K562 (cell line): ENCODE measurements at regions not wholly inside any gene's neighbourhood (a gene's known extent, or its start where the extent isn't known, plus 50 kb on each side); places are given as distances from the start of the nearest gene placed in this dataset.

Experiments used
- ATAC-seq: fragments of 200-7000 bp; cut with Tn5 transposase; 3 replicates; pipeline ENCODE4 v1.9.1; 2020; ENCODE audit warnings: moderate library complexity
- BruUV-seq: library from RNA; stranded (reverse); fragments of 400-500 nt; replicated peaks from 2 replicates; lab custom pipeline; 2021; lab: Mats Ljungman, UMichigan
- CTCF ChIA-PET: fragments of 300-600 bp; formaldehyde crosslinking; extraction: SDS; loops from one replicate; lab custom pipeline; 2021; ENCODE audit warnings: low intra/inter-chr PET ratio; lab: Yijun Ruan, JAX
- POLR2A ChIA-PET: fragments of 300-600, 350-650 bp; sonication (Branson Sonifier 250); formaldehyde crosslinking; extraction: SDS; loops from one replicate; lab custom pipeline; 2021; ENCODE audit warnings: antibody characterized with exemption, inconsistent platforms; lab: Yijun Ruan, JAX
- DNase-seq, 4 experiments: peaks; one replicate each; pipeline versions ENCODE4 v3.0.0 to v3.0.0-alpha.2; 2011 to 2018; ENCODE audit warnings: low spot score in 3 of 4, mixed read lengths in 3 of 4; ENCODE audit errors: extremely low read depth in 1 of 4
- FAIRE-seq: peaks from 2 replicates; lab custom pipeline; 2011; peaks lifted over from hg19 to GRCh38; lab: Jason Lieb, UNC
- H2AFZ ChIP-seq: 2 replicates; pipeline ENCODE4 v1.6.0; 2011; ENCODE audit warnings: low read depth, low read length, control low read depth, inconsistent platforms
- H3K27ac ChIP-seq: fragments of 200-600 bp; 3 replicates; pipeline ENCODE4 v1.8.0; 2011; ENCODE audit warnings: low read depth, mild to moderate bottlenecking, control low read depth, inconsistent platforms, low read length, moderate library complexity, mixed read lengths; ENCODE audit errors: extremely low read depth
- H3K27me3 ChIP-seq, 2 experiments: fragments of 300-600 bp in 1 of 2; 2 replicates in 1 of 2; 3 replicates in 1 of 2; pipeline versions ENCODE4 v1.6.0 to v1.8.0; 2011; ENCODE audit warnings: inconsistent platforms in 2 of 2, low read length in 2 of 2, mild to moderate bottlenecking in 1 of 2, mixed read lengths in 1 of 2, moderate library complexity in 1 of 2; ENCODE audit not compliant: control insufficient read depth in 2 of 2, insufficient read depth in 2 of 2
- H3K36me3 ChIP-seq: fragments of 300-600 bp; 3 replicates; pipeline ENCODE4 v1.8.0; 2011; ENCODE audit warnings: mild to moderate bottlenecking, low read length, inconsistent platforms; ENCODE audit not compliant: control insufficient read depth, insufficient read depth
- H3K4me1 ChIP-seq, 2 experiments: fragments of 200-600 bp in 1 of 2; replicated peaks in 1 of 2; 2 replicates in 1 of 2; 3 replicates in 1 of 2; pipeline versions ENCODE4 v1.5.1 to v1.8.0; 2011; ENCODE audit warnings: inconsistent platforms in 2 of 2, low read length in 2 of 2, mild to moderate bottlenecking in 1 of 2, mixed read lengths in 1 of 2, moderate library complexity in 1 of 2; ENCODE audit not compliant: control insufficient read depth in 2 of 2, insufficient read depth in 2 of 2
- H3K4me2 ChIP-seq: 2 replicates; pipeline ENCODE4 v1.6.1; 2011; ENCODE audit warnings: low read length, control low read depth, inconsistent platforms, mixed read lengths; ENCODE audit not compliant: insufficient read depth
- H3K4me3 ChIP-seq: fragments of 200-600 bp; sonication (generic), shearing (Covaris generic); 2 replicates; pipeline ENCODE4 v1.5.1; 2016; ENCODE audit warnings: control low read depth, inconsistent platforms
- H3K79me2 ChIP-seq: fragments of 200-600 bp; 3 replicates; pipeline ENCODE4 v1.8.0; 2011; ENCODE audit warnings: low read length, inconsistent platforms; ENCODE audit not compliant: control insufficient read depth, insufficient read depth
- H3K9ac ChIP-seq, 2 experiments: 2 replicates each; pipeline versions ENCODE4 v1.6.0 to v1.6.1; 2011; ENCODE audit warnings: low read depth in 2 of 2, low read length in 2 of 2, control low read depth in 1 of 2, inconsistent platforms in 1 of 2, mild to moderate bottlenecking in 1 of 2, mixed read lengths in 1 of 2; ENCODE audit not compliant: insufficient read depth in 1 of 2
- H3K9me1 ChIP-seq: one replicate; pipeline ENCODE4 v1.6.0; 2011; ENCODE audit warnings: inconsistent platforms, mild to moderate bottlenecking, low read length, moderate library complexity; ENCODE audit not compliant: control insufficient read depth, insufficient read depth
- H3K9me3 ChIP-seq: replicated peaks from 2 replicates; pipeline ENCODE4 v1.5.1; 2011; ENCODE audit warnings: low read depth, low read length, inconsistent platforms; ENCODE audit not compliant: control insufficient read depth, insufficient read depth
- H4K20me1 ChIP-seq: replicated peaks from 2 replicates; pipeline ENCODE4 v1.6.1; 2011; ENCODE audit warnings: low read length, inconsistent platforms, mixed read lengths; ENCODE audit not compliant: control insufficient read depth, insufficient read depth
- CEBPZ ChIP-seq: fragments of 150-350 bp; IDR thresholded peaks from 2 replicates; pipeline ENCODE4 v1.6.1; 2014; ENCODE audit warnings: low read depth, mild to moderate bottlenecking, low read length, borderline replicate concordance
- CREB1 ChIP-seq, 2 experiments: sonication (generic) in 1 of 2; formaldehyde crosslinking in 1 of 2; IDR thresholded peaks; 2 replicates each; pipeline versions ENCODE4 v1.6.1 to v1.8.0; 2012 to 2022; ENCODE audit warnings: inconsistent platforms in 1 of 2, mild to moderate bottlenecking in 1 of 2, missing genetic modification reagents in 1 of 2, moderate library complexity in 1 of 2
- GATAD2B ChIP-seq: fragments of 450-650 bp; IDR thresholded peaks from 2 replicates; pipeline ENCODE4 v1.6.1; 2017; ENCODE audit warnings: mild to moderate bottlenecking, borderline replicate concordance
- GTF2B ChIP-seq: IDR thresholded peaks from 2 replicates; pipeline ENCODE4 v1.6.1; 2011; ENCODE audit not compliant: insufficient read length; ENCODE audit errors: extremely low read depth
- HMGXB4 ChIP-seq: sonication (generic); formaldehyde crosslinking; IDR thresholded peaks from 2 replicates; pipeline ENCODE4 v1.8.1; 2023; ENCODE audit warnings: mild to moderate bottlenecking, missing genetic modification reagents
- MAZ ChIP-seq, 2 experiments: fragments of 450-650 bp in 1 of 2; sonication (generic) in 1 of 2; formaldehyde crosslinking; IDR thresholded peaks in 1 of 2; conservative IDR thresholded peaks in 1 of 2; 2 replicates each; pipeline versions ENCODE4 v1.4.0 to v1.5.0; 2020; ENCODE audit warnings: mild to moderate bottlenecking in 1 of 2, missing genetic modification reagents in 1 of 2
- NCOA6 ChIP-seq: fragments of 450-650 bp; IDR thresholded peaks from 2 replicates; pipeline ENCODE4 v1.6.1; 2017; ENCODE audit warnings: mild to moderate bottlenecking
- SIN3A ChIP-seq, 2 experiments: fragments of 150-350 bp in 1 of 2; IDR thresholded peaks; 2 replicates each; pipeline ENCODE4 v1.6.1; 2011 to 2016; ENCODE audit warnings: borderline replicate concordance in 2 of 2, low read depth in 2 of 2, low read length in 2 of 2, mild to moderate bottlenecking in 2 of 2, moderate library complexity in 2 of 2; ENCODE audit not compliant: control insufficient read depth in 1 of 2
- SRSF3 ChIP-seq: fragments of 200-400 bp; formaldehyde crosslinking; IDR thresholded peaks from 2 replicates; pipeline ENCODE4 v1.6.1; 2016; ENCODE audit warnings: mild to moderate bottlenecking, low read length, moderate library complexity; ENCODE audit not compliant: insufficient read depth
- THAP7 ChIP-seq: fragments of 250-450 bp; sonication (Bioruptor Pico); IDR thresholded peaks from 2 replicates; pipeline ENCODE4 v1.5.0; 2021
- YY1 ChIP-seq, 3 experiments: IDR thresholded peaks; 2 replicates each; pipeline ENCODE4 v1.6.1; 2011; ENCODE audit warnings: low read length in 2 of 3, mild to moderate bottlenecking in 2 of 3, moderate library complexity in 2 of 3, borderline replicate concordance in 1 of 3, control low read depth in 1 of 3, low read depth in 1 of 3; ENCODE audit not compliant: insufficient read depth in 3 of 3, insufficient replicate concordance in 2 of 3, control insufficient read depth in 1 of 3, insufficient read length in 1 of 3; ENCODE audit errors: extremely low read depth in 1 of 3
- ZBTB8A ChIP-seq: fragments of 450-650 bp; IDR thresholded peaks from 2 replicates; pipeline ENCODE4 v1.6.1; 2018; ENCODE audit warnings: mild to moderate bottlenecking, moderate library complexity; ENCODE audit not compliant: partially characterized antibody
- ZNF143 ChIP-seq: sonication (generic); formaldehyde crosslinking; IDR thresholded peaks from 2 replicates; pipeline ENCODE4 v1.9.0; 2022; ENCODE audit warnings: mild to moderate bottlenecking, missing genetic modification reagents
- ZNF584 ChIP-seq: fragments of 200-800 bp; sonication (Bioruptor generic); IDR thresholded peaks from 2 replicates; pipeline ENCODE4 v1.6.1; 2016; ENCODE audit warnings: low read depth, mild to moderate bottlenecking, missing genetic modification characterization, missing compliant biosample characterization
- WGBS: fragments of 100-300 bp; shearing (Covaris generic); methylation state at CpG from one replicate; pipeline ENCODE4 v1.1.6; 2016; ENCODE audit warnings: low coverage, mixed read lengths; ENCODE audit not compliant: insufficient coverage; ENCODE audit errors: missing lambda C conversion rate; 5-methylcytosine and 5-hydroxymethylcytosine counted together
- in situ Hi-C: fragments of 300-500 bp; cut with MboI; formaldehyde crosslinking; loops from 4 replicates; pipeline ENCODE4 v1.15.0; 2018; ENCODE audit warnings: inconsistent platforms, mixed read lengths
- intact Hi-C: fragments of 100-400 bp; cut with micrococcal nuclease; formaldehyde crosslinking; loops from 2 replicates; pipeline ENCODE4 v1.14.2; 2022

- H3K9me3 ChIP-seq: no peaks in the 10 kb centered on the region; the same call in none of the 2 replicates
- in situ Hi-C loops (no loop called here), intact Hi-C loops (no loop called here)
- H3K4me1 ChIP-seq: no peaks in the 10 kb centered on the region
- no peak overlapping the region for H3K9ac ChIP-seq
- FAIRE-seq (no peak), DNase-seq (no peak), ATAC-seq (no peak)
- H3K4me2 ChIP-seq: no peak overlapping the region
- H3K79me2 ChIP-seq: no peaks in the 10 kb centered on the region
- no peak overlapping the region for H3K4me3 ChIP-seq
- 5% methylated on average over 2 of the region's 2 CpGs for WGBS
- BruUV-seq: no TSS peak
- no peaks in the 10 kb centered on the region for H3K27me3 ChIP-seq
- H4K20me1 ChIP-seq: no peaks in the 10 kb centered on the region
- no peak overlapping the region for H3K27ac ChIP-seq
- CTCF ChIA-PET: no interaction called here
- H3K9me1 ChIP-seq: no peaks in the 10 kb centered on the region
- POLR2A ChIA-PET: no interaction called here
- H3K36me3 ChIP-seq: no peaks in the 10 kb centered on the region
- no peak overlapping the region for H2AFZ ChIP-seq
- TF ChIP-seq CREB1 (IDR thresholded peaks at IDR 0.05) (no peak), CREB1 (CRISPR knock-in tag; IDR thresholded peaks at IDR 0.05) (no peak), GTF2B (no peak), SRSF3 (no peak), HMGXB4 (CRISPR knock-in tag) (no peak), MAZ (CRISPR knock-in tag; conservative IDR thresholded peaks at IDR 0.05 in 1 of 2, IDR thresholded peaks at IDR 0.05 in 1 of 2) (no peak), ZBTB8A (no peak), NCOA6 (no peak), CEBPZ (no peak), SIN3A (IDR thresholded peaks at IDR 0.05; ENCODE audit: borderline replicate concordance in 2 of 2, control insufficient read depth in 1 of 2, low read depth in 2 of 2, low read length in 2 of 2) (no peak), THAP7 (CRISPR knock-in tag) (no peak), ZNF584 (no peak), YY1 (IDR thresholded peaks at IDR 0.05; ENCODE audit: borderline replicate concordance in 1 of 3, control insufficient read depth in 1 of 3, extremely low read depth in 1 of 3, insufficient read depth in 3 of 3, insufficient read length in 1 of 3, insufficient replicate concordance in 2 of 3, low read depth in 1 of 3, low read length in 2 of 3) (no peak), GATAD2B (no peak), ZNF143 (CRISPR knock-in tag) (no peak)
Measured at GRCh38 chr7:52877240-52877639, 158.2 kb upstream of the POM121L12 start.
